H9 (cell line): ENCODE measurements at regions not wholly inside any gene's neighbourhood (a gene's known extent, or its start where the extent isn't known, plus 50 kb on each side); places are given as distances from the start of the nearest gene placed in this dataset.

ENCODE experiments used
- DNase-seq: peaks from one replicate; pipeline ENCODE4 v3.0.0-alpha.2; 2017
- H2AFZ ChIP-seq: one replicate; pipeline ENCODE4 v1.6.1; 2013; ENCODE audit warnings: mild to moderate bottlenecking, low read length, control low read depth, moderate library complexity
- H2AK5ac ChIP-seq: 2 replicates; pipeline ENCODE4 v1.6.1; 2013; ENCODE audit warnings: low read length, control low read depth, mixed read lengths; ENCODE audit not compliant: insufficient read length
- H2BK120ac ChIP-seq: one replicate; pipeline ENCODE4 v1.6.1; 2013; ENCODE audit warnings: low read depth, mild to moderate bottlenecking, low read length, control low read depth, inconsistent platforms; ENCODE audit not compliant: poor library complexity, severe bottlenecking
- H2BK12ac ChIP-seq: 2 replicates; pipeline ENCODE4 v1.6.1; 2013; ENCODE audit warnings: low read length, control low read depth, mixed read lengths, low read depth; ENCODE audit not compliant: insufficient read length
- H2BK15ac ChIP-seq: 2 replicates; pipeline ENCODE4 v1.6.1; 2013; ENCODE audit warnings: low read depth, low read length, control low read depth
- H2BK20ac ChIP-seq: one replicate; pipeline ENCODE4 v1.6.1; 2013; ENCODE audit warnings: low read depth, mild to moderate bottlenecking, low read length, control low read depth, inconsistent platforms; ENCODE audit not compliant: poor library complexity, severe bottlenecking
- H2BK5ac ChIP-seq: 2 replicates; pipeline ENCODE4 v1.6.1; 2013; ENCODE audit warnings: low read length, control low read depth, mixed read lengths; ENCODE audit not compliant: insufficient read length
- H3K14ac ChIP-seq: 2 replicates; pipeline ENCODE4 v1.6.1; 2013; ENCODE audit warnings: low read length, control low read depth; ENCODE audit not compliant: insufficient read depth
- H3K18ac ChIP-seq: 2 replicates; pipeline ENCODE4 v1.6.1; 2013; ENCODE audit warnings: low read depth, mild to moderate bottlenecking, mixed read lengths, low read length, control low read depth; ENCODE audit not compliant: insufficient read length
- H3K23ac ChIP-seq: 2 replicates; pipeline ENCODE4 v1.6.1; 2013; ENCODE audit warnings: low read length, control low read depth, mixed read lengths, low read depth; ENCODE audit not compliant: insufficient read length
- H3K23me2 ChIP-seq: 2 replicates; pipeline ENCODE4 v1.6.1; 2013; ENCODE audit warnings: low read depth, mild to moderate bottlenecking, mixed read lengths, low read length, control low read depth; ENCODE audit not compliant: insufficient read length, poor library complexity, severe bottlenecking
- H3K27ac ChIP-seq: 2 replicates; pipeline ENCODE4 v1.5.1; 2013; ENCODE audit warnings: low read length, control low read depth, mixed read lengths, low read depth; ENCODE audit not compliant: insufficient read length
- H3K27me3 ChIP-seq: 2 replicates; pipeline ENCODE4 v1.6.1; 2013; ENCODE audit warnings: low read length, control low read depth, inconsistent platforms; ENCODE audit not compliant: insufficient read depth
- H3K4ac ChIP-seq: 2 replicates; pipeline ENCODE4 v1.6.1; 2013; ENCODE audit warnings: low read depth, mild to moderate bottlenecking, control low read depth, inconsistent platforms, low read length, moderate library complexity
- H3K4me1 ChIP-seq: 2 replicates; pipeline ENCODE4 v1.6.1; 2013; ENCODE audit warnings: low read length, control low read depth, inconsistent platforms; ENCODE audit not compliant: insufficient read depth
- H3K4me2 ChIP-seq: 2 replicates; pipeline ENCODE4 v1.6.1; 2013; ENCODE audit warnings: low read length, control low read depth, mixed read lengths; ENCODE audit not compliant: insufficient read length, insufficient read depth
- H3K56ac ChIP-seq: 2 replicates; pipeline ENCODE4 v1.6.1; 2013; ENCODE audit warnings: low read depth, mild to moderate bottlenecking, mixed read lengths, low read length, control low read depth; ENCODE audit not compliant: insufficient read length
- H3K79me1 ChIP-seq: 2 replicates; pipeline ENCODE4 v1.6.1; 2013; ENCODE audit warnings: low read depth, mild to moderate bottlenecking, moderate library complexity, low read length, control low read depth, inconsistent platforms; ENCODE audit not compliant: insufficient read depth, poor library complexity, severe bottlenecking
- H3K79me2 ChIP-seq: 2 replicates; pipeline ENCODE4 v1.6.1; 2013; ENCODE audit warnings: low read length, control low read depth, inconsistent platforms; ENCODE audit not compliant: insufficient read depth
- H3K9ac ChIP-seq: 2 replicates; pipeline ENCODE4 v1.6.1; 2013; ENCODE audit warnings: low read length, control low read depth, mixed read lengths; ENCODE audit not compliant: insufficient read length; ENCODE audit errors: extremely low read depth
- H3K9me3 ChIP-seq: one replicate; pipeline ENCODE4 v1.6.1; 2013; ENCODE audit warnings: low read depth, low read length, inconsistent platforms; ENCODE audit not compliant: control insufficient read depth
- H3T11ph ChIP-seq: one replicate; pipeline ENCODE4 v1.6.1; 2013; ENCODE audit warnings: mild to moderate bottlenecking, low read length, control low read depth, inconsistent platforms
- H4K20me1 ChIP-seq: one replicate; pipeline ENCODE4 v1.6.1; 2013; ENCODE audit not compliant: control insufficient read depth, insufficient read length, insufficient read depth
- H4K5ac ChIP-seq: 2 replicates; pipeline ENCODE4 v1.6.1; 2013; ENCODE audit warnings: low read depth, mild to moderate bottlenecking, mixed read lengths, low read length, control low read depth; ENCODE audit not compliant: insufficient read length
- H4K8ac ChIP-seq: replicated peaks from 2 replicates; pipeline ENCODE4 v1.6.1; 2013; ENCODE audit warnings: low read length, control low read depth, mixed read lengths, low read depth; ENCODE audit not compliant: insufficient read length
- H4K91ac ChIP-seq: 2 replicates; pipeline ENCODE4 v1.6.1; 2013; ENCODE audit warnings: low read depth, mild to moderate bottlenecking, moderate library complexity, mixed read lengths, low read length, control low read depth; ENCODE audit not compliant: insufficient read length
- H3K27ac Mint-ChIP-seq, 3 experiments: 2 replicates in 2 of 3; 3 replicates in 1 of 3; pipeline ENCODE4 v1.8.0; 2020 to 2021; ENCODE audit warnings: mixed read lengths in 3 of 3, mild to moderate bottlenecking in 1 of 3, moderate library complexity in 1 of 3
- H3K27me3 Mint-ChIP-seq: 2 replicates; pipeline ENCODE4 v1.8.0; 2021; ENCODE audit warnings: low read depth, mild to moderate bottlenecking, moderate library complexity, mixed read lengths
- H3K36me3 Mint-ChIP-seq, 3 experiments: 2 replicates in 2 of 3; 3 replicates in 1 of 3; pipeline ENCODE4 v1.8.0; 2020 to 2021; ENCODE audit warnings: low read depth in 3 of 3, mixed read lengths in 3 of 3; ENCODE audit not compliant: insufficient read depth in 1 of 3
- H3K4me1 Mint-ChIP-seq, 2 experiments: 2 replicates each; pipeline ENCODE4 v1.8.0; 2020; ENCODE audit warnings: mixed read lengths in 2 of 2
- H3K4me3 Mint-ChIP-seq, 2 experiments: 2 replicates in 1 of 2; 3 replicates in 1 of 2; pipeline ENCODE4 v1.8.0; 2020 to 2021; ENCODE audit warnings: mild to moderate bottlenecking in 2 of 2, mixed read lengths in 2 of 2, moderate library complexity in 1 of 2
- H3K9me3 Mint-ChIP-seq, 2 experiments: 2 replicates in 1 of 2; 3 replicates in 1 of 2; pipeline ENCODE4 v1.8.0; 2020; ENCODE audit warnings: mild to moderate bottlenecking in 2 of 2, mixed read lengths in 2 of 2, moderate library complexity in 1 of 2
- CTCF ChIP-seq: fragments of 200-600 bp; sonication (generic); conservative IDR thresholded peaks from 3 replicates; pipeline ENCODE4 v1.8.0; 2021; ENCODE audit warnings: antibody characterized with exemption, mild to moderate bottlenecking
- WGBS: extraction: QIAGEN DNeasy Blood & Tissue Kit; methylation state at CpG from one replicate; pipeline ENCODE4 v1.1.7; 2013; ENCODE audit warnings: missing lambda C conversion rate, low lambda C conversion rate, mixed read lengths; ENCODE audit not compliant: insufficient read length; ENCODE audit errors: extremely low coverage; 5-methylcytosine and 5-hydroxymethylcytosine counted together

- Histone ChIP-seq H2BK15ac (no peak overlapping the region), H3K9me3 (no peaks in the 10 kb centered on the region), H2BK20ac (no peak overlapping the region), H3K27me3 (no peaks in the 10 kb centered on the region), H3K27ac (no peak overlapping the region), H3K23me2 (no peaks in the 10 kb centered on the region), H3T11ph (no peak overlapping the region), H3K4ac (no peak overlapping the region), H3K14ac (no peak overlapping the region), H3K9ac (no peak overlapping the region), H4K20me1 (no peaks in the 10 kb centered on the region), H2AFZ (no peak overlapping the region), H3K79me2 (no peaks in the 10 kb centered on the region), H3K4me2 (no peak overlapping the region), H2BK5ac (no peak overlapping the region), H3K79me1 (no peaks in the 10 kb centered on the region), H3K4me1 (no peaks in the 10 kb centered on the region), H2AK5ac (no peak overlapping the region), H4K91ac (no peak overlapping the region), H4K5ac (no peak overlapping the region), H4K8ac (no peak overlapping the region), H2BK120ac (no peak overlapping the region), H3K23ac (no peak overlapping the region), H2BK12ac (no peak overlapping the region), H3K56ac (no peak overlapping the region), H3K18ac (no peak overlapping the region)
- H3K27me3 Mint-ChIP-seq = no peaks in the 10 kb centered on the region
- H3K9me3 Mint-ChIP-seq = no peaks in the 10 kb centered on the region
- H3K36me3 Mint-ChIP-seq = no peaks in the 10 kb centered on the region
- no peak for DNase-seq
- no peaks in the 10 kb centered on the region for H3K4me1 Mint-ChIP-seq
- H3K4me3 Mint-ChIP-seq = no peak overlapping the region
- no peak overlapping the region for H3K27ac Mint-ChIP-seq
- TF ChIP-seq CTCF = no peak
- no CpG with 5 or more reads among the region's 2 CpGs for WGBS
These were observed 481.9 kb upstream of the CNTN4 start for GRCh38 chr3:1616744-1617143.
